Raji (cell line): ENCODE measurements at regions not wholly inside any gene's neighbourhood (a gene's known extent, or its start where the extent isn't known, plus 50 kb on each side); places are given as distances from the start of the nearest gene placed in this dataset.

Experiments used
- POLR2A ChIP-seq: IDR thresholded peaks from 2 replicates; pipeline ENCODE4 v1.6.1; 2011; ENCODE audit warnings: low read depth, low read length, control low read depth; ENCODE audit not compliant: insufficient read depth

DNA sequence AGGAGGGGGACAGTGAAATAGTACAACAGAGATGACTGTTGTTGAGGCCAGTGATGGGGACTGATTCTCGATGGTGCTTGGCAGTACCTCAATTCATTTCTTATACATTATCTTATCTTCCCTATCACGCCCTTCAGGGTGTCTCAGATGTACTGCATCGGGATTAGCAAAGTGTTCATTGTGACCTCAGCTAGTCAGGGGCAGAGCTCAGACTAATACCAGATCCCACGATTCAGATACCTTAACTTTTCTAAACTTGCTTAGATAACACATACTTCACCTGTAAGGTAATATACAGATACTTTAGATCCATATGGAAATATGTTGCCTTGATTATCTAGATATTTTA, 720.6 kb downstream of the EFNB2 start:
- no peak for TF ChIP-seq POLR2A

DNA sequence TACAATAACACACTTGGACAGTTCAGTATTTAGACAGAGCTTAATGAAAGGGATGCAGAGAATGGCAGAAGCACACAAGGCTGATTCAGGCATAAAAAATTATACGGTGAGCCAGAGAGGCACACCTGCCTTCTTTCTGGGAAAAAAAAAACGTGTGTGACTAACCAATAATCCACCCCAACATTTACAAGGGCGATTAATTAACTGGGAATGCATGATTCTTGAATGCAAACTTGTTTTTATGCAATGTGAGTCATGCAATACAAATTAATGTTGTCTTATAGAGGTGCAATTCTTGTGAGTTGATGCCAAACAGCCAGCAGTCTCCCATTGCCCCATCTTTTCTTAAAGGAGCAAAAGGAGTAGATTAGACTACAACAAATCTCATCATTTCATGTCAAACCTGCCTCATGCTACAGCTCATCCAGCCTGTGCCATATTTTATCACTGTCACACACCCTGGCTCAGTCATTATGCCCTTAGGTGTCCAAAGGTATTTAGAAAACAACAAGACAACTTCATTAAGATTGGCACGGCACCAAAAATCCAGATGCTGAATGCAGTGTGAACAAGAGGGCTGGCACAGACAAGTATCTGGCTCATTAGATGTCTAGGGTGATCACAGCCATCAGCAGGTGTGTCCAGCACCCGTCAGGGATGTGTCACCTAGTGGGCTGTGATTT, 721.1 kb downstream of the EFNB2 start:
- no peak for TF ChIP-seq POLR2A

DNA sequence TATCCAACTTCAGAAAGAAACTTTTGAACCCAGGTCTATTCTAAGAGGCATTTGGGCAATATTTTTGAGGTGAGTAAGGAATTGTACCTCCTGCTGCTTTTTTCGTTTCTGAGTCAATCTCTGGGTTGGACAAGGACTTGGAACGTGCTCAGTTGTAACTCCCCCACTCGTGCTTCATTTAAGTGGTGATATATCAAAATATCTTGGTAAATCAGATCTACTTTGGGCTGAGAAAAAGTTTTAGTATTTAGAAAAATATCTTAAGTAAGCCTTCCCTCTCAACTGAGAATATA, 728.9 kb downstream of the EFNB2 start:
- no peak for TF ChIP-seq POLR2A

DNA sequence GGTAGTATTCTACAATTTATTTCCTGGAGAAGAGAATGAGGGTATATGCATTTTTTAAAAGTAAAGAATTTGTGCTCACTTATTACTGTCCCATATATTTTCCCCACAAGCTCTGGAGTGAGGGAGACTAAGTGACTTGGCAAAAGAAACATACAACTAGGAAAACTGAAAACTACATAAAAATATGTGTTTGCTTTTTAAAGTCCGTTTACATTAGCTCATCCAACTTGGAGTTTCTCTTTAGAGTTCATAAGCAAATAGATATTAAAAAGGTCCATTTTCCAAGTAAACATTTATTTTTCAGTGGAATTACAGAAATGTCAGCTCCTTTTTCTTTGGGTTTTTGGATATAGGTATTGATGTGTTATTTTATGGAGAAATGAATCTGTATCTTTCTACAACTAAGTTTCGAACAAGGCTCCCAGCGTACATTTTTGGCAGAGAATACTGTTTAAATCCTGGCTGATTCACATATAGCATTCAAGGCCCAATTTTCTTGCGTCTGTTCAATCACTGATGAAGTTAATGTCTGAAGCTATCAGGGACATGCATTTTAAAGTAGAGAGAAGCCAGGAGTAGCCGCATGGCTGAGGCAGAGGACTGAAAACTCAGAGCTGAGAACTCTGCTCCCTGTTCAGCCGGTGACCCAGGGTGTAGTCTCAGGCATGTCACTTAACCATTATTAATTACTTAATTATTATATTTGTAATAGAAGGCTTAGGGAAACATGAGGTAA, 729.4 kb downstream of the EFNB2 start:
- no peak for TF ChIP-seq POLR2A

DNA sequence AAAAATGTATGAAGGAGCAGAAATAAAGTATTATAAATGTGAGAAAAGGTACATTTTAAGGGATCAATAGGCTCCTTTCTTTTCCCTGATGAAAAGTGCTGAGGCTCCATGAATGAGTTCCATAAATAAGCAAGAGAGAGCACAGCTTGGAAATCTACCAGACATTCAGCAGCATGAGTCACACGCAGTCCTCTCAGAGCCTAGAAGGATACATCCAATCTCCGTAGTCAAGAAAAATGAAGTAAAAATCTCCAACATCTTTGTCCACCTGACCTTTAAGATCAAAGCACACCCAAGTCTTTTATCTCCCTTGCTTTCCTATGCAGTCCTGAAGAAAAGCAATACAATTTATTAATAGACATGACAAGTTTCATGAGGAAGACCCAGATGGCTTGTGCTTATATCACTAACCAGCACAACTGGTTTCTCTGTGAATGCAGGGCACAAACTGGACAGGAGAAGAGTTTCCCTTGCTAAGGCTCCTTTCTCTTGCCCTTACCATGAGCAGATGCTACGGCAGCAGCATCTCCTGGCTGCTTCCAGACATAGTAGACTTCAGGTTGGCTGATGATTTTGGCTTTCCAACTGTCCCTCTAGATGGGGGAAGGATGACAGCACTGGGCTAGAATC, 730.8 kb downstream of the EFNB2 start:
- TF ChIP-seq POLR2A = no peak

DNA sequence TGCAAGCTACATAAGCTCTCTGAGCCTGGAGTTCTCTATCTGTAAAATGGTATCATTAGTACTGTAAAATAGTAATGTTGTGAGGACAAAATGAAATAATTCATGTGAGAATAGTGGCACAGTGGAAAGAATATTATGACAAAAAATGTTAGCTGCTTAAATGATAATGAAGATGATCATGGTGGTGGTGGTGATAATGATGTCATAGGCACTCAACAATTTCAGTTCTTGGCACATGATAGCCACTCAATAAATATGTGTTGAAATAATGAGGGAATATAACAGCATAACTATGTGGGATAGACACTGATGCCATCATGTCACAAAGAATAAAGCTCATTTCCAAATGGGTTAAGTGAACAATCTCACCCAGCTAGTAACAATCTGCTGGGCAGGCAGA, 736.3 kb downstream of the EFNB2 start:
- no peak for TF ChIP-seq POLR2A

DNA sequence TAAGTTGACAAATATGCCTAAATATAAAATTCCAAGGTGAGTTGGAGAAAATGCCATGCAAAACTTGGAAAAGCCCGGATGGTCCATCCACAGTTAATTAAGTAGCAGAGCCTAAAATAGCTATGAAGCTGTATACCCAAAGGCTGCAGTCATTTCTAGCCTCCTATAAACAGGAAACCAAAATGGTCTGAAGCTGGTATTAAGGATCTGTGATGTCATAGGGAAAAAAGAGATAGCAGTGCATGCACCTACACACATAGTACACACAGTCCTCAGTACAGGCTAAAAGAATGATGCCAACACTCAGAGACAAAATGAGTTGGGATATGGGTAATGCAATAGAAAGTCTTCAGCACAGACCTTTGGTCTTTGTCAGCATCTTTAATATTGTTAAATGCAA, 736.9 kb downstream of the EFNB2 start:
- TF ChIP-seq POLR2A = no peak

DNA sequence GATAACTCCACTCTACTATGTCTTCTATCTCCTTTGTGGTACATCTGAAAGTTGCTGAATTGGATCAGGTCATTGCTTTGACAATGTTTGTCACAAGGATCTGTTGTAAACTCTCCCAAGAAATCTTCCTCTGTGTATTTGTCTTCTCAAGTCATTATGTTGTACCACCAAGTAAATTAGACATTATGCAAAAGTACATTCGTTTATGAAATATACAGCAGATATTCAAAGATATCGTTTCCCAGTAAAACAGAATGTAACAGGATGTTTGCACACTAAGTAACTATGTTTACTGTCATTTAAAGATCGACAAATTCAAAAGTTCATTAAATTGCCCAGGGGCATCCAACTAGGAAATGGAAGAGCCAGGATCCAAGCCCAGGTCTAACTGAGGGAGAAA, 739.4 kb downstream of the EFNB2 start:
- TF ChIP-seq POLR2A = no peak

DNA sequence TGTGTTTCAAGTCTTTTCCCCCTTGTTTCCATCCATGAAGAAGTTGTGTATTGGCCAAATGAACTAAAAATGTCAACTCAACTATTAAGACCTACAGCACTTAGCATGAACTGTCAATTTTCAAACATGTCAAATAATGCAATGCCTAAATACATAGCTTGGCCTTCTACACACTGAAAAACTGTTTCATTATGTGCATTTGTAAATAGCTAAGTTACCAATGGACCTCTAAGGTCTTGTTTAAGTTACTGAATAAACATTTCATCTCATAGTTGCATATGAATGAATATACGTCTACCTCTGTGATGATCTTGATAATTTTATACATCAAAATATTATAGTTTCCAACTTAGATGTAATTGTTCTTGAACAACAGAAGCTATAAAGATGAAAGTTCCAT, 744.5 kb downstream of the EFNB2 start:
- no peak for TF ChIP-seq POLR2A

DNA sequence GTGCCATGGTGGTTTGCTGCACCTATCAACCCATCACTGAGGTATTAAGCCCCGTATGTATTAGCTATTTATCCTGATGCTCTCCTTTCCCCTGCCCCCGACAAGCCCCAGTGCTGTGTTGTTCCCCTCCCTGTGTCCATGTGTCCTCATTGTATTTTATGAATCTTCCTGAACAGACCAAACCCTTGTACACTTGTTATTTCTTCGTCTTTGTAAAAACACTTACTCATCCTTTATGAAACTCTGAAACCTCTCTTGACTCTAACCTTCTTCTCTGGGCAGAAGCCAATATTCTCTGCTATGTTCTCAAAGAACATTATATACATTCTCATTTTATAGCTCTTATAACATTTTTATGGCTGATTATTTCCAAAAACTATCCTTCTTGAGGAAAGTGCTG, 746.9 kb downstream of the EFNB2 start:
- TF ChIP-seq POLR2A = no peak

DNA sequence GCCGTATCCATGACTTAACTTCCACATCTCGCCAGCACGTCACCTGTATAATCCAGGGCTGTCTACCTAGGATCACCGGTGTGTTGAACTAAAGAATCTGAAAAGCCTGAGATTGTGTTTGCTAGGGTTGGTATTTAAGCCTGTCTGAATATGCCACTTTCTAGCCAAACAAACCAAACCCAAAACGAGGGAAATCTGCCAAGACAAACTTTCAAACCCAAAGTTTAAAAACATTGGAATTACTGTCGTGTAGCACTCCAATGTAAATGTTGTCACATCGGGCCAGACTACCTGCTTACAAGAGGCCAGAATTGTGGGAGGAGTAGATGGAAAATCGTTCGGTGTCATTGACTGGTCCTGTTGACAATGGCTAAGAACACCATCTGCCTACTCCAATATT, 747.8 kb downstream of the EFNB2 start:
- TF ChIP-seq POLR2A = no peak

DNA sequence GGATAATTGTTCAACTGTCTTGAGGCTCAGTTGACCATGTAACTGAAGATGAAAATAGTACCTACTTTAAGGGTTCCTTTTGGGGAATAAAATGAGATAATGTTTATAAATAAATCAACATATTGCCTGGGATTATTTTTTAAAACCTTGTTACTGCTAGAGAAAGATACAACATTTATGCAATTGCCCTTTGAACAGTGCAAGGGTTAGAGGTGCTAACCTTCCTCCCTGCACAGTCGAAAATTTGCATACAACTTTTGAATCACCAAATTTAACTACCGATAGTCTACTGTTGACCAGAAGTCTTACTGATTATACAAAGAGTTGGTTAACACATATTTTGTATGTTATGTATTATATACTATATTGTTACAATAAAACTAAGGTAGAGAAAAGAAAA, 750.0 kb downstream of the EFNB2 start:
- no peak for TF ChIP-seq POLR2A

DNA sequence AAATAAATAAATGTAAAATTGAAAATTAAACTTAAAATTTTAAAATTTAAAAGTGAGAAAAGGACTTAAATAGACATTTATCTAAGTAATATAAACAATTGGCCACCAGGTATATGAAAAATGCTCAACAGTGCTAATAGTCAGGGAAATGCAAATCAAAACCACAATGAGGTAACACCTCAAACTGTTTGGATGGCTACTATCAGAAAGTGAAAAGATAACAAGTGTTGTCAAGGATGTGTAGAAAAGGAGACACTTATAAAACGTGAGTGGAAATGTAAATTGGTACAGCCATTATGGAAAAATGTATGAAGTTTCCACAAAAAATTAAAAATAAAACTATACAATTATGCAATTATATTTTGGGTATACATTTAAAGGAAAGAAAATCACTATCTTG, 752.2 kb downstream of the EFNB2 start:
- TF ChIP-seq POLR2A = no peak

DNA sequence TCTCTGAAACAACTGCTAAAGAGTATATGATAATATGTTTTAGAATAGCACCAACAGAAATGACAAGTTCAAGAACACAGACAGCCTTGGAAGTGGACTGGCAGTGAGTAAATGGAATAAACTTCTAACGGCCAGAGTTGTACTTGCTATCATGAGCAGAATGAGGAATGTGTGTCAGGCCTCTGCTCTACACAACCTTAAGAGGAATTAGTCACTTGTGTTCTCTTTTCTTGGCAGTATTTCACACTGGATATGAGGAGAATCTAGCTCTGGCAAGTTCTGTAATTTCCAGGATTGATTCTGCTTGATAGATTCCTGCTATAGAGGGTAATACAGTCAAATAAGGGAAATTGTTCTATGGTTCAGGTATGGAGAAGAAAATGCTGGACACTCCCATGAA, 757.3 kb downstream of the EFNB2 start:
- TF ChIP-seq POLR2A = no peak

DNA sequence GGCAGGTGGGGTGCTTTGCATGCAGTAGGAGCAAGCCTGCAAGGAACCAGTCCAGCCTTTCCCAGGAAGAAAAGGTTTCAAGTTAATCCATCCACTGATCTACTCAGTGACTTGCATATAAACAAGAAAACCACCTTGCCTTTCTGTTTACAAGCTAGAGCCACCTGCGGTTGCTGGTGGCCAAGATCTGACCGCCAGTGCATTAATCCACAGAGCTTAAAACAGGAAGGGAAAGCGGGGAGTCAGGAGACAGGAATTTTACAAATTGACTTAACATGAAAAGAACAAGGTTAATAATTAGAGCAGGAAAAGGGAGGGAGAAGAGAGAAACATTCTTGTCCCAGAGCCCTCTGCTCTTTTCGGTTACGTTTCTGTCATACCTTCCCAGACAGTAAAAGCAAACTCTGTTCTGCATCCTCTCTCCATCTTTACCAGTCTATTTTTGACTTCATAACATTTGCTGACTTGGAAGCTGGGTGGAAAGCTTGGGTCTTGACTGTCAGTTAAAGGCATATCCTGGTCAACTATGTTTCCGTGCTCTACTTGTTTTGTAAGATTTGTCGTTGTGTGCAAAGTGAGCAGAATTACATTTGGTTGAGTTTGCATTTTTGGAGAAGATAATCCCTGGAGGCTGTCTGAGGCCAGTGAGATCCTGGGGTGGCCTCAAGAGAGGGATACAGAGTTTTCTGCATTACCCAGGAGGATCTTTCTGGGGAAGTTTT, 760.6 kb downstream of the EFNB2 start:
- TF ChIP-seq POLR2A = no peak

DNA sequence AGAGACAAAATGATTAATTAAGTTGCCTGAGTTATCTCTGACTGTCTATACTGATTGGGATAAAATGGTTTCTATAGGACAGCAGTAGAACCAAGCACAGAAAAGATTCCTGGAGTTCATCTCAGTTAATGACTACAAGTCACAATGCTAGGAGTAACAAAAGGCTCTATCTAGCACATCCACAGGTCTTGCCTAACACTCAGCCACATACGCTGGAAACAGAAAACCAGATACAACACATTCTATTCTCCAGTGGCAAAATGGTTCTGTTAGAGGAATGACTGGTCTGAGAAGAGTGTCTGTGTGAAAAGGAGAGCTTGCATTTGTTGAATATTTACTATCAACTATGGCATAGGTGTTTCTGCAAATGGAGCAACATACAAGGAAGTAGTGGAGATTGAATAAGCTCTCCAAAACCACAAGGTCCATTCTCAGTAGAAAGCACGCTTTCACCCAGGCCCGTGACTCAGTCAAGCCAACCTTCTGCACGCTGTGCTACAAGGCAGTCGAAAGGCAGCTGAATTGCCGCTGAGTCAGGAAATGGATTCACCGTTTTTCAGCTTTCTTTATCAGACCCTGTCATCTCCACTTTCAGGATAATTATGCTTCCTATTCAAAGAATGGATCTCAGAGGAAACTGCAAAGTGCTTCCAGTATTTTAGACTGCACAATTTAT, 761.5 kb downstream of the EFNB2 start:
- no peak for TF ChIP-seq POLR2A

DNA sequence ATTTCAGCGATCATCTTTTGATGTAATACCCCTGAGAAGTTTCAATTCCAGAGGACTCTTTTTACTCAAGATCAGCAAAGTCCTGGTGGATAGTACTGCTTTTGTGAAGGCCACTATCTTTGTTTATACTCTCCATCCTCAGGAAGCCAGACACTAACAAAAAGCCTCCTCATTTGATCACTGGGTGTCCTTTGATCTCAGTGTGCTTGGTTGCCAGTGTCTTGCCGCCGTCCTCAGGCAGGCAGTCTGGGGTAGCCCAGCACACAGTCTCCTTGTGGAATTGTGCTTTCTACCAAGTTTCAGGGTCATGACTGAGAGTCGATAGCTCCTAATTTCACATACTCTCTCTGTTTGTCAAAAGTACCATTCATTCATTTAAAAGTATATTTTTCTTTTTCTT, 762.2 kb downstream of the EFNB2 start:
- no peak for TF ChIP-seq POLR2A
